ENCODE measurements at regions not wholly inside any gene's neighbourhood (a gene's known extent, or its start where the extent isn't known, plus 50 kb on each side); places are given as distances from the start of the nearest gene placed in this dataset.

DNA sequence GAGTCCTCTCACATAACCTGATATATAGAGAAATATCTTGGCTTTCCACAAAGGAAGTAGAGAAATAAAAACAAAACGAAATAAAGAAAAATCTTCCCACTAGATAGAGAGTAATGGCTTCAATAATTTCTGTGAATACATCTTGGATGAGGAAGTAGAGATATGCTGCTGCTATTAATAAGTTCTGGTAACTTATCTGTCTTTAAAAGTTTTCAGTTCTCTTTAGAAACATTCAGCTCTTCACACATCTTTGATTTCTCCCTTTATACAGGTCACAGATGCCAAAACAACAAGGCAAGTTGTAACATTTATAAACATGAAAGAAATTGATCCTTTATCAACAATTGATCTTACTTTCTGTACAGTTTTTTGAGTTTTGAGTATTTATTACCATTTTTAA is 615.8 kb downstream of the TRAM1L1 start:
- Histone ChIP-seq H3K36me3 (replicated peaks in 1 of 2; ENCODE audit: control insufficient read depth in 1 of 2, insufficient read depth in 2 of 2, low read length in 1 of 2) (no peaks in the 10 kb centered on the region), H3K9me2 (no peaks in the 10 kb centered on the region), H4K20me1 (ENCODE audit: insufficient read depth) (no peaks in the 10 kb centered on the region), H3F3A (replicated peaks; ENCODE audit: insufficient read depth) (no peaks in the 10 kb centered on the region), H3K9me3 (no peaks in the 10 kb centered on the region), H3K27me3 (ENCODE audit: insufficient read depth) (no peaks in the 10 kb centered on the region), H3K4me3 (ENCODE audit: low read depth in 2 of 2, low read length in 1 of 2) (no peak overlapping the region), H3K79me2 (ENCODE audit: insufficient read depth) (no peaks in the 10 kb centered on the region), H2AFZ (ENCODE audit: low read depth) (no peak overlapping the region), H3K4me1 (ENCODE audit: control insufficient read depth in 1 of 2, insufficient read depth in 2 of 2, low read depth in 1 of 2, low read length in 1 of 2) (no peaks in the 10 kb centered on the region), H3K27ac (ENCODE audit: low read depth in 2 of 2, low read length in 1 of 2) (no peak overlapping the region), H3K4me2 (no peak overlapping the region), H3K9ac (no peak overlapping the region)
- no peak for TF ChIP-seq FOXJ3 (CRISPR knock-in tag; IDR thresholded peaks at IDR 0.05)
- TF ChIP-seq, protein P1, sequence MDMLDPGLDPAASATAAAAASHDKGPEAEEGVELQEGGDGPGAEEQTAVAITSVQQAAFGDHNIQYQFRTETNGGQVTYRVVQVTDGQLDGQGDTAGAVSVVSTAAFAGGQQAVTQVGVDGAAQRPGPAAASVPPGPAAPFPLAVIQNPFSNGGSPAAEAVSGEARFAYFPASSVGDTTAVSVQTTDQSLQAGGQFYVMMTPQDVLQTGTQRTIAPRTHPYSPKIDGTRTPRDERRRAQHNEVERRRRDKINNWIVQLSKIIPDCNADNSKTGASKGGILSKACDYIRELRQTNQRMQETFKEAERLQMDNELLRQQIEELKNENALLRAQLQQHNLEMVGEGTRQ (IDR thresholded peaks at IDR 0.05; ENCODE audit: borderline replicate concordance, low read depth, low read length): no peak
- no peak for TF ChIP-seq EZH2phosphoT487 (IDR thresholded peaks at IDR 0.05; ENCODE audit: borderline replicate concordance, low read depth)
- TF ChIP-seq MXI1 (IDR thresholded peaks at IDR 0.05; ENCODE audit: low read depth, low read length): no peak
- no peak for TF ChIP-seq SIN3A (IDR thresholded peaks at IDR 0.05; ENCODE audit: borderline replicate concordance, low read depth, low read length)
- no peak for TF ChIP-seq RXRA (IDR thresholded peaks at IDR 0.05; ENCODE audit: borderline replicate concordance, low read depth)
- TF ChIP-seq JUND (IDR thresholded peaks at IDR 0.05): no peak
- TF ChIP-seq CHD2 (IDR thresholded peaks at IDR 0.05; ENCODE audit: low read length, partially characterized antibody): no peak
- TF ChIP-seq, protein P2, sequence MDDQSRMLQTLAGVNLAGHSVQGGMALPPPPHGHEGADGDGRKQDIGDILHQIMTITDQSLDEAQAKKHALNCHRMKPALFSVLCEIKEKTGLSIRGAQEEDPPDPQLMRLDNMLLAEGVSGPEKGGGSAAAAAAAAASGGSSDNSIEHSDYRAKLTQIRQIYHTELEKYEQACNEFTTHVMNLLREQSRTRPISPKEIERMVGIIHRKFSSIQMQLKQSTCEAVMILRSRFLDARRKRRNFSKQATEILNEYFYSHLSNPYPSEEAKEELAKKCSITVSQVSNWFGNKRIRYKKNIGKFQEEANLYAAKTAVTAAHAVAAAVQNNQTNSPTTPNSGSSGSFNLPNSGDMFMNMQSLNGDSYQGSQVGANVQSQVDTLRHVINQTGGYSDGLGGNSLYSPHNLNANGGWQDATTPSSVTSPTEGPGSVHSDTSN (IDR thresholded peaks at IDR 0.05): no peak
- DNase-seq: no peak
- POLR2A ChIA-PET: no interaction called here
- CTCF ChIA-PET: interaction anchor here (1.2 kb wide), 1 partner anchor 290 kb away, joined by 3 read pairs; no protein-coding TSS in a partner anchor
- 37% methylated on average over 1 of the region's 1 CpG for WGBS (ENCODE audit: low lambda C conversion rate)

DNA sequence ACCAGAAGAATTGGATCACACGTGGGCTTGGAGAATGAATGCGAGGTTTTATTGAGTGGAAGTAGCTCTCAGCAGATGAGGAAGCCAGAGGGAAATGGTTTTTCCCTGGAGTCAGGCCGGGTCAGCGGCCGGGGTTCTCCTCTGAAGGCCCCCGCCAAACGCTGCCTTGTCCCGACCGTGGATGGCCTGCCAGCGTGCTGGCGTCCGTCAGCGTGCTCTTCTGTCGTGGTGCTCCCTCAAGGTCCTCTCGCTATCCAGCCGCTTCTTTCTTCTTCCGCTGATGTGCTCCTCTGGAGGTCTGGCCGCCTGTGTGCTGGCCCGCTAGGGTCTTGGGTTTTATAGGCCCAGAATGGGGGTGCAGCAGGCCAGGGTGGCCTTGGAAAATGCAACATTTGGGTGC is 632.2 kb downstream of the TRAM1L1 start:
- Histone ChIP-seq H3K27me3 (ENCODE audit: insufficient read depth) (no peaks in the 10 kb centered on the region), H3K4me1 (ENCODE audit: control insufficient read depth in 1 of 2, insufficient read depth in 2 of 2, low read depth in 1 of 2, low read length in 1 of 2) (no peaks in the 10 kb centered on the region), H3K9me2 (no peaks in the 10 kb centered on the region), H4K20me1 (ENCODE audit: insufficient read depth) (no peaks in the 10 kb centered on the region), H3K79me2 (ENCODE audit: insufficient read depth) (no peaks in the 10 kb centered on the region), H3K4me2 (no peak overlapping the region), H2AFZ (ENCODE audit: low read depth) (no peak overlapping the region), H3K36me3 (replicated peaks in 1 of 2; ENCODE audit: control insufficient read depth in 1 of 2, insufficient read depth in 2 of 2, low read length in 1 of 2) (no peaks in the 10 kb centered on the region), H3K9ac (no peak overlapping the region), H3K27ac (ENCODE audit: low read depth in 2 of 2, low read length in 1 of 2) (no peak overlapping the region), H3K9me3 (no peaks in the 10 kb centered on the region), H3F3A (replicated peaks; ENCODE audit: insufficient read depth) (no peaks in the 10 kb centered on the region), H3K4me3 (ENCODE audit: low read depth in 2 of 2, low read length in 1 of 2) (no peak overlapping the region)
- ChIA-PET POLR2A (no interaction called here), CTCF (no interaction called here)
- DNase-seq: no peak
- no peak for TF ChIP-seq EZH2phosphoT487 (IDR thresholded peaks at IDR 0.05; ENCODE audit: borderline replicate concordance, low read depth)
- no peak for TF ChIP-seq RCOR1 (IDR thresholded peaks at IDR 0.05; ENCODE audit: low read length)
- TF ChIP-seq, protein P3, sequence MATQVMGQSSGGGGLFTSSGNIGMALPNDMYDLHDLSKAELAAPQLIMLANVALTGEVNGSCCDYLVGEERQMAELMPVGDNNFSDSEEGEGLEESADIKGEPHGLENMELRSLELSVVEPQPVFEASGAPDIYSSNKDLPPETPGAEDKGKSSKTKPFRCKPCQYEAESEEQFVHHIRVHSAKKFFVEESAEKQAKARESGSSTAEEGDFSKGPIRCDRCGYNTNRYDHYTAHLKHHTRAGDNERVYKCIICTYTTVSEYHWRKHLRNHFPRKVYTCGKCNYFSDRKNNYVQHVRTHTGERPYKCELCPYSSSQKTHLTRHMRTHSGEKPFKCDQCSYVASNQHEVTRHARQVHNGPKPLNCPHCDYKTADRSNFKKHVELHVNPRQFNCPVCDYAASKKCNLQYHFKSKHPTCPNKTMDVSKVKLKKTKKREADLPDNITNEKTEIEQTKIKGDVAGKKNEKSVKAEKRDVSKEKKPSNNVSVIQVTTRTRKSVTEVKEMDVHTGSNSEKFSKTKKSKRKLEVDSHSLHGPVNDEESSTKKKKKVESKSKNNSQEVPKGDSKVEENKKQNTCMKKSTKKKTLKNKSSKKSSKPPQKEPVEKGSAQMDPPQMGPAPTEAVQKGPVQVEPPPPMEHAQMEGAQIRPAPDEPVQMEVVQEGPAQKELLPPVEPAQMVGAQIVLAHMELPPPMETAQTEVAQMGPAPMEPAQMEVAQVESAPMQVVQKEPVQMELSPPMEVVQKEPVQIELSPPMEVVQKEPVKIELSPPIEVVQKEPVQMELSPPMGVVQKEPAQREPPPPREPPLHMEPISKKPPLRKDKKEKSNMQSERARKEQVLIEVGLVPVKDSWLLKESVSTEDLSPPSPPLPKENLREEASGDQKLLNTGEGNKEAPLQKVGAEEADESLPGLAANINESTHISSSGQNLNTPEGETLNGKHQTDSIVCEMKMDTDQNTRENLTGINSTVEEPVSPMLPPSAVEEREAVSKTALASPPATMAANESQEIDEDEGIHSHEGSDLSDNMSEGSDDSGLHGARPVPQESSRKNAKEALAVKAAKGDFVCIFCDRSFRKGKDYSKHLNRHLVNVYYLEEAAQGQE (IDR thresholded peaks at IDR 0.05; ENCODE audit: low read depth, low read length): no peak
- TF ChIP-seq, protein P4, sequence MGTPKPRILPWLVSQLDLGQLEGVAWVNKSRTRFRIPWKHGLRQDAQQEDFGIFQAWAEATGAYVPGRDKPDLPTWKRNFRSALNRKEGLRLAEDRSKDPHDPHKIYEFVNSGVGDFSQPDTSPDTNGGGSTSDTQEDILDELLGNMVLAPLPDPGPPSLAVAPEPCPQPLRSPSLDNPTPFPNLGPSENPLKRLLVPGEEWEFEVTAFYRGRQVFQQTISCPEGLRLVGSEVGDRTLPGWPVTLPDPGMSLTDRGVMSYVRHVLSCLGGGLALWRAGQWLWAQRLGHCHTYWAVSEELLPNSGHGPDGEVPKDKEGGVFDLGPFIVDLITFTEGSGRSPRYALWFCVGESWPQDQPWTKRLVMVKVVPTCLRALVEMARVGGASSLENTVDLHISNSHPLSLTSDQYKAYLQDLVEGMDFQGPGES (IDR thresholded peaks at IDR 0.05; ENCODE audit: low read depth, low read length): no peak
- no peak for TF ChIP-seq SIN3A (IDR thresholded peaks at IDR 0.05; ENCODE audit: borderline replicate concordance, low read depth, low read length)
- no peak for TF ChIP-seq TEAD4 (IDR thresholded peaks at IDR 0.05; ENCODE audit: borderline replicate concordance, insufficient read depth)
- no peak for TF ChIP-seq RXRA (IDR thresholded peaks at IDR 0.05; ENCODE audit: borderline replicate concordance, low read depth)
- TF ChIP-seq EP300 (IDR thresholded peaks at IDR 0.05; ENCODE audit: borderline replicate concordance in 1 of 2, low read depth in 1 of 2, low read length in 1 of 2): no peak
- TF ChIP-seq SMC3 (IDR thresholded peaks at IDR 0.05; ENCODE audit: low read depth, low read length): no peak
- WGBS (ENCODE audit: low lambda C conversion rate): 87% methylated on average over 12 of the region's 19 CpGs
